PFSK-1 (cell line): ENCODE measurements at regions not wholly inside any gene's neighbourhood (a gene's known extent, or its start where the extent isn't known, plus 50 kb on each side); places are given as distances from the start of the nearest gene placed in this dataset.

Experiments used
- FOXP2 ChIP-seq: optimal IDR thresholded peaks from 2 replicates; pipeline ENCODE3; 2011; ENCODE audit warnings: borderline replicate concordance, control low read depth, inconsistent platforms; ENCODE audit not compliant: insufficient read depth; ENCODE audit errors: extremely low read length, extremely low read depth
- POLR2AphosphoS5 ChIP-seq: IDR thresholded peaks from 2 replicates; pipeline ENCODE4 v1.6.1; 2012; ENCODE audit warnings: low read depth, mild to moderate bottlenecking, control low read depth, low read length, moderate library complexity
- REST ChIP-seq, 2 experiments: IDR thresholded peaks; 2 replicates each; pipeline versions ENCODE4 v1.6.1 to v1.8.0; 2011 to 2012; ENCODE audit warnings: low read depth in 2 of 2, low read length in 2 of 2, control low read depth in 1 of 2, inconsistent platforms in 1 of 2, mild to moderate bottlenecking in 1 of 2, moderate library complexity in 1 of 2; ENCODE audit not compliant: insufficient read depth in 1 of 2
- SIN3A ChIP-seq: IDR thresholded peaks from 2 replicates; pipeline ENCODE4 v1.6.1; 2012; ENCODE audit warnings: mild to moderate bottlenecking, low read length, moderate library complexity, borderline replicate concordance; ENCODE audit not compliant: insufficient read depth
- TAF1 ChIP-seq: IDR thresholded peaks from 2 replicates; pipeline ENCODE4 v1.6.1; 2012; ENCODE audit warnings: low read length, control low read depth, borderline replicate concordance; ENCODE audit not compliant: insufficient read depth

- no peak for TF ChIP-seq SIN3A
- no peak for TF ChIP-seq REST (IDR thresholded peaks at IDR 0.05; ENCODE audit: insufficient read depth in 1 of 2, low read depth in 2 of 2, low read length in 2 of 2)
- TF ChIP-seq FOXP2: no peak
- no peak for TF ChIP-seq TAF1
- no peak for TF ChIP-seq POLR2AphosphoS5
Observed at GRCh38 chr5:83001796-83002381, 75.3 kb downstream of the TMEM167A start.

GRCh38 chr5:83000922-83001321 lies 76.3 kb downstream of the TMEM167A start:
- TF ChIP-seq POLR2AphosphoS5 (no peak), REST (IDR thresholded peaks at IDR 0.05; ENCODE audit: insufficient read depth in 1 of 2, low read depth in 2 of 2, low read length in 2 of 2) (no peak), SIN3A (no peak), TAF1 (no peak), FOXP2 (no peak)

- TF ChIP-seq SIN3A (peak; percentile 62; the same call in 1 of the 2 replicates), POLR2AphosphoS5 (no peak), TAF1 (peak; percentile 16; the same call in 1 of the 2 replicates), REST (IDR thresholded peaks at IDR 0.05; ENCODE audit: insufficient read depth in 1 of 2, low read depth in 2 of 2, low read length in 2 of 2) (peak in 1 of 2 experiments; percentile 57; a peak in 2 of 4 replicates)
Observed at GRCh38 chr5:83000428-83000827, 76.8 kb downstream of the TMEM167A start.

GRCh38 chr5:82993416-82993815 lies 83.8 kb downstream of the TMEM167A start:
- TF ChIP-seq REST (IDR thresholded peaks at IDR 0.05; ENCODE audit: insufficient read depth in 1 of 2, low read depth in 2 of 2, low read length in 2 of 2): no peak

- TF ChIP-seq TAF1 (no peak), FOXP2 (no peak), POLR2AphosphoS5 (no peak), REST (IDR thresholded peaks at IDR 0.05; ENCODE audit: insufficient read depth in 1 of 2, low read depth in 2 of 2, low read length in 2 of 2) (no peak), SIN3A (no peak)
Observed at GRCh38 chr5:82992646-82993045, 84.5 kb downstream of the TMEM167A start.
